GOT3 (cell line): ENCODE measurements at regions not wholly inside any gene's neighbourhood (a gene's known extent, or its start where the extent isn't known, plus 50 kb on each side); places are given as distances from the start of the nearest gene placed in this dataset.

ENCODE experiments used
- DNase-seq: peaks from one replicate; lab custom pipeline; 2025; ENCODE audit warnings: mixed read lengths; lab: John Stamatoyannopoulos, UW

- DNase-seq, result no peak
Observed at GRCh38 chr18:4854671-4855070, 342.4 kb downstream of the AKAIN1 start.

GRCh38 chr18:4851301-4851976 lies 345.6 kb downstream of the AKAIN1 start:
- no peak for DNase-seq

GRCh38 chr18:4847056-4847455 lies 350.0 kb downstream of the AKAIN1 start:
- no peak for DNase-seq

GRCh38 chr18:4844320-4844719 lies 352.7 kb downstream of the AKAIN1 start:
- no peak for DNase-seq

GRCh38 chr18:4843771-4844170 lies 353.3 kb downstream of the AKAIN1 start:
- no peak for DNase-seq

GRCh38 chr18:4842751-4843150 lies 354.3 kb downstream of the AKAIN1 start:
- DNase-seq, result no peak

GRCh38 chr18:4842287-4842686 lies 354.8 kb downstream of the AKAIN1 start:
- no peak for DNase-seq

- DNase-seq, result no peak
Observed at GRCh38 chr18:4839639-4840038, 357.4 kb downstream of the AKAIN1 start.

GRCh38 chr18:4836141-4836540 lies 360.9 kb downstream of the AKAIN1 start:
- DNase-seq, result no peak

- DNase-seq, result no peak
Observed at GRCh38 chr18:4831791-4832375, 365.2 kb downstream of the AKAIN1 start.

GRCh38 chr18:4831127-4831526 lies 365.9 kb downstream of the AKAIN1 start:
- DNase-seq, result no peak

- no peak for DNase-seq
Observed at GRCh38 chr18:4823091-4823490, 368.0 kb upstream of the DLGAP1 start.

- no peak for DNase-seq
Observed at GRCh38 chr18:4821801-4822200, 366.7 kb upstream of the DLGAP1 start.

- no peak for DNase-seq
Observed at GRCh38 chr18:4817665-4818064, 362.6 kb upstream of the DLGAP1 start.

GRCh38 chr18:4813708-4814107 lies 358.6 kb upstream of the DLGAP1 start:
- DNase-seq, result no peak

- no peak for DNase-seq
Observed at GRCh38 chr18:4808891-4809290, 353.8 kb upstream of the DLGAP1 start.

GRCh38 chr18:4807604-4808293 lies 352.6 kb upstream of the DLGAP1 start:
- DNase-seq, result no peak

GRCh38 chr18:4806331-4806730 lies 351.2 kb upstream of the DLGAP1 start:
- DNase-seq, result no peak

GRCh38 chr18:4802296-4802695 lies 347.2 kb upstream of the DLGAP1 start:
- no peak for DNase-seq

- DNase-seq, result no peak
Observed at GRCh38 chr18:4801151-4801550, 346.0 kb upstream of the DLGAP1 start.

- no peak for DNase-seq
Observed at GRCh38 chr18:4797002-4797685, 342.0 kb upstream of the DLGAP1 start.

- no peak for DNase-seq
Observed at GRCh38 chr18:4789506-4789905, 334.4 kb upstream of the DLGAP1 start.

- DNase-seq, result no peak
Observed at GRCh38 chr18:4781873-4782272, 326.8 kb upstream of the DLGAP1 start.
